ENCODE measurements at regions not wholly inside any gene's neighbourhood (a gene's known extent, or its start where the extent isn't known, plus 50 kb on each side); places are given as distances from the start of the nearest gene placed in this dataset.

GRCh38 chr7:33701927-33702326 lies 203.4 kb upstream of the BMPER start:
- no peak for DNase-seq

GRCh38 chr7:33702514-33703054 lies 202.8 kb upstream of the BMPER start:
- DNase-seq = no peak

- no peak for DNase-seq
Observed at GRCh38 chr7:33705333-33705833, 200.0 kb upstream of the BMPER start.

- no peak for DNase-seq
Observed at GRCh38 chr7:33706186-33706585, 199.2 kb upstream of the BMPER start.

- no peak for DNase-seq
Observed at GRCh38 chr7:33706771-33707200, 198.6 kb upstream of the BMPER start.

GRCh38 chr7:33707427-33707826 lies 197.9 kb upstream of the BMPER start:
- DNase-seq = peak; percentile 35

- DNase-seq = no peak
Observed at GRCh38 chr7:33710608-33711007, 194.7 kb upstream of the BMPER start.

- DNase-seq = no peak
Observed at GRCh38 chr7:33711231-33712019, 193.9 kb upstream of the BMPER start.

- DNase-seq = no peak
Observed at GRCh38 chr7:33712020-33712414, 193.3 kb upstream of the BMPER start.

GRCh38 chr7:33714208-33714607 lies 191.1 kb upstream of the BMPER start:
- DNase-seq = no peak

- no peak for DNase-seq
Observed at GRCh38 chr7:33716581-33717477, 188.5 kb upstream of the BMPER start.

- no peak for DNase-seq
Observed at GRCh38 chr7:33719059-33719581, 186.2 kb upstream of the BMPER start.

GRCh38 chr7:33720139-33720538 lies 185.2 kb upstream of the BMPER start:
- DNase-seq = no peak

- DNase-seq = no peak
Observed at GRCh38 chr7:33720870-33721269, 184.5 kb upstream of the BMPER start.

GRCh38 chr7:33721895-33722294 lies 183.4 kb upstream of the BMPER start:
- no peak for DNase-seq

GRCh38 chr7:33722383-33723101 lies 182.8 kb upstream of the BMPER start:
- no peak for DNase-seq

- DNase-seq = no peak
Observed at GRCh38 chr7:33724201-33724600, 181.1 kb upstream of the BMPER start.

- DNase-seq = no peak
Observed at GRCh38 chr7:33725111-33726025, 180.0 kb upstream of the BMPER start.

- no peak for DNase-seq
Observed at GRCh38 chr7:33726582-33726981, 178.8 kb upstream of the BMPER start.

- DNase-seq = no peak
Observed at GRCh38 chr7:33727315-33727714, 178.0 kb upstream of the BMPER start.

GRCh38 chr7:33728873-33729551 lies 176.3 kb upstream of the BMPER start:
- no peak for DNase-seq

Measured in CD4-positive, alpha-beta T cell treated with Interleukin-10 for 1 hour (primary cell).